Activated T-cell treated with anti-CD3 and anti-CD28 coated beads, Interleukin-2, amount 50 U/mL, for 24 hours (primary cell): ENCODE measurements at regions not wholly inside any gene's neighbourhood (a gene's known extent, or its start where the extent isn't known, plus 50 kb on each side); places are given as distances from the start of the nearest gene placed in this dataset.

Source experiments
- DNase-seq: peaks from one replicate; pipeline ENCODE4 v3.0.0-alpha.2; 2020
- H3K27ac Mint-ChIP-seq: 2 replicates; pipeline ENCODE4 v1.8.0; 2020; ENCODE audit warnings: mild to moderate bottlenecking, mixed read lengths
- H3K27me3 Mint-ChIP-seq: 2 replicates; pipeline ENCODE4 v1.8.0; 2020; ENCODE audit warnings: mixed read lengths
- H3K36me3 Mint-ChIP-seq: 2 replicates; pipeline ENCODE4 v1.8.0; 2020; ENCODE audit warnings: low read depth, mixed read lengths
- H3K4me1 Mint-ChIP-seq: 2 replicates; pipeline ENCODE4 v1.8.0; 2020; ENCODE audit warnings: low read depth, mixed read lengths
- H3K4me3 Mint-ChIP-seq: 2 replicates; pipeline ENCODE4 v1.8.0; 2020; ENCODE audit warnings: mild to moderate bottlenecking, moderate library complexity, mixed read lengths
- H3K9me3 Mint-ChIP-seq: 2 replicates; pipeline ENCODE4 v1.8.0; 2020; ENCODE audit warnings: mixed read lengths

DNA sequence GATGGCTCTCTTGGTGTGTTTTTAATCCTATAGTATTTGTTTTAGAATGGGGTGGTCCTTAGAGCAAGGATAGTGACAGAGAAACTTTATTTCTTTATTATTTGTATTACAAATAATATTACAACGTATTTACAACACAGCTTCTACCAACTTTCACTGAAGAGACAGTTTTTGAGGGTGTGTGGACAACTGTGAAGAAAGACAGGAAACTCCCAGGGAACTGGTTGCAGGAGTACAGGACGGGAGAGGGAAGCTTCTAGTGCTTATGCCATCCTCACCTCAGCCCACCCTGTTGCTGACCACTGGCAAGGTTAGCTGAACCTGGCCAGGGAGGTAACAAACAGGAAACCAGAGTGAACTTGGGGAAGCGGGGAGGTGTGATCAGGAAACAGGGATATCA lies 251.7 kb downstream of the BCL11A start:
- no peaks in the 10 kb centered on the region for H3K9me3 Mint-ChIP-seq
- no peaks in the 10 kb centered on the region for H3K4me1 Mint-ChIP-seq
- no peak overlapping the region for H3K27ac Mint-ChIP-seq
- no peaks in the 10 kb centered on the region for H3K27me3 Mint-ChIP-seq
- no peaks in the 10 kb centered on the region for H3K36me3 Mint-ChIP-seq
- no peak overlapping the region for H3K4me3 Mint-ChIP-seq
- no peak for DNase-seq

- no peak for DNase-seq
- H3K27ac Mint-ChIP-seq, result no peak overlapping the region
- no peaks in the 10 kb centered on the region for H3K4me1 Mint-ChIP-seq
- no peaks in the 10 kb centered on the region for H3K27me3 Mint-ChIP-seq
- no peak overlapping the region for H3K4me3 Mint-ChIP-seq
- H3K36me3 Mint-ChIP-seq, result no peaks in the 10 kb centered on the region
- H3K9me3 Mint-ChIP-seq, result no peaks in the 10 kb centered on the region
These were observed 254.3 kb downstream of the BCL11A start for GRCh38 chr2:60299179-60299578.

DNA sequence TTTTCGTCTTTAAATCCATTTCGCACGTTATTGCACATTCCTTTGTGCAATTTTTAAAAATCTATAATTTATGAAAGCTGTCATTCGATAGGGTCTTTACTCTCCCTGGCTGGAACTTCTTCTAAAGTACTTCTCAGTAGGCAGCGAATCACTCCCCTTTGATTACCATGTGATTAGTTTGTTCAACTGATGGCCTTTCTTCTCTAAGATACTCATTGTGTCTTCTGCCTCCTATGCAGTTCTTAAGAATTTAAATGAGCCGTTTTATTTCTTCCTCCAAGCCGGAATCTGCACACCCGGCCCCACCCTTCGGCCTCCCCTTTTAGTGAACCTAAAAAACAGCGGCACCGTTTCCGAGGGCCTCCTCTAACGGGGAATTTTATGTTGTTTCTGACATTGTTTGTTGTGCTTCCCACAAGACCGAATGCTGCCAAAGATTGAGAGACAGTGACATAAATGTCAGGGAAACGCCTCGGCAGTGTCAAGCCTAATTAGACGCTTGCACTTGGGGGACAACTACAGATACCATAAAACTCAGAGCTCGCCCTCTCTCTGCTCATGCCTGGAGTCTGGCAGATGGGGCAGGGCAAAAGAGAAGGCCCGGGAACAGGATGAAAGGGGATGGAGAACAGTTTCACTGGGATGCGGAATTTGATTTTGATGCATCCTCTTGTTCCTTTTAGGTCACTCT lies 255.3 kb downstream of the BCL11A start:
- no peaks in the 10 kb centered on the region for H3K36me3 Mint-ChIP-seq
- no peaks in the 10 kb centered on the region for H3K4me1 Mint-ChIP-seq
- no peak for DNase-seq
- no peak overlapping the region for H3K27ac Mint-ChIP-seq
- no peaks in the 10 kb centered on the region for H3K9me3 Mint-ChIP-seq
- no peak overlapping the region for H3K4me3 Mint-ChIP-seq
- peaks cover 2% of the 10 kb centered on the region for H3K27me3 Mint-ChIP-seq

DNA sequence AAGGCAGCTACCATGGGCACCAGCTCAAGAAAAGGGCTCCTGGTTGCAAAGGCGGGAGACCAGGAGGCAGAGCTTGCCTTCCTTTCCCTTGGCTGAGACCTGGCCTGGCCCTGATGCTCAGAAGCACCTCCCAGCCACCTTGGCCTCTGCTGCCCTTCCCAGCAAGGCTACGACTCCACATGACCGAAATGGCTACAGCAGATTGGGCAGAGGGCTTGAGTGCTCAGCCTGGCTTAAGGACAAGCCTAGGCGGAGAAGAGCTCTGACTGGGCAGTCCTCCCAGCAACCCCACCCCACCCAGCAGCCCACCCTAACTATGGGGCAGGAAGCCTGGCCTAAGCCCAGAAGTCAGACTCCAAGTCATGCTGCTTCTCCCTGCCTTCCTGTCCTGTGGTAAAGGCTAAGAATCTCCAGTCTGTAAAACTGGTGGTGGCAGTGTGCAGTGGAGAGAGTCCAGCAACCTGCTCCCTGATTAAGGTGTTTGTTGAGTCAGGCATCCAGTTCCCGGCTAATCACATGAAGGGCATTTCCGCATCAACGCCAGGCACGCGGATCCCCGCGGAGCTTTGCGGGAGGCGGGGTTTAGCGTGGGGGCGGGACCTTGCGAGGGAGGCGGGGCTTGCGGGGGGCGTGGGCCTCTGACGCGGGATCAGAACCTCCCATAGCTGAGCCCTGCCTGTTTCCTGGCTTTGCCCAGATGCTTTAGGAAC lies 256.0 kb downstream of the BCL11A start:
- Mint-ChIP-seq H3K9me3 (no peaks in the 10 kb centered on the region), H3K27me3 (peaks cover 2% of the 10 kb centered on the region), H3K36me3 (no peaks in the 10 kb centered on the region), H3K4me1 (no peaks in the 10 kb centered on the region), H3K4me3 (no peak overlapping the region), H3K27ac (no peak overlapping the region)
- DNase-seq, result no peak

GRCh38 chr2:60296219-60296955 lies 257.1 kb downstream of the BCL11A start:
- no peaks in the 10 kb centered on the region for H3K36me3 Mint-ChIP-seq
- H3K9me3 Mint-ChIP-seq, result no peaks in the 10 kb centered on the region
- DNase-seq, result no peak
- H3K4me1 Mint-ChIP-seq, result no peaks in the 10 kb centered on the region
- no peak overlapping the region for H3K27ac Mint-ChIP-seq
- H3K4me3 Mint-ChIP-seq, result no peak overlapping the region
- H3K27me3 Mint-ChIP-seq, result peaks cover 2% of the 10 kb centered on the region

- Mint-ChIP-seq H3K4me3 (no peak overlapping the region), H3K36me3 (no peaks in the 10 kb centered on the region)
These were observed 257.9 kb downstream of the BCL11A start for GRCh38 chr2:60295636-60295962.

DNA sequence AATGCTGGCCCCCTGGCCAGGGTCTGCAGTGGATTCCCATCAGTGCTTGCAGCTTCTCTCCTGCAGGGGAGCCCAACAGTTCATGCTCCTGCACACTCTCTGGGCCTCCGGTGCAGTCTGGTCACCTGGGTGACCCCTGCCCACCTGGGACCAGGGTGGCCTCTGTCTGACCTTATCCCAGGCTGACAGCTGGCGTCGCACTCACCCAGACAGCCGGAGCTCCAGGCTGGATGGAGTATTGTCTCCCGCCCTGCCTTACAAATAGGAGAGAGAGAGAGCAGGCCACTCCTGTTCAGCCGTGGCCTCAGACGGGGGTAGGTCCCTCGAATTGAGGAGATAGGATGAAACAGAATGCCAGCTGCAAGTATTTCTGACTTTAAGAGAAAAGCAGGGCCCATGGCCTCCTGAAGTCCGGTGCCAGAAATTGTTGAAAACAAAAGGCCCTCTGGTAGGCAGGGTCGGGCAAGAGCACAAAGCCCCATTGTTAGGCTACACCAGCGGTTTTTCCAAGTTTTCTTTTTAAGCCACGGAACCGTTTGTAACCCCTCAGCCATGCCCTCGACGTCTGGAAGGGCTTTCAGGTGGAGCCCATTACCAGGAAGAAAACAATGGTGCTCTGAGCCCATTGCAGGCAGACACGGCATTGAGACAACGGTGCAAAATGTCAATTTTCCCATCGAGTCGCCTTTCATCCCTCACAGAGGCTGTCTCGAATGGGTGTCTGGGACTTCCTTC lies 258.4 kb downstream of the BCL11A start:
- peaks cover 2% of the 10 kb centered on the region for H3K27me3 Mint-ChIP-seq
- DNase-seq, result no peak
- H3K27ac Mint-ChIP-seq, result no peak overlapping the region
- no peak overlapping the region for H3K4me3 Mint-ChIP-seq
- H3K36me3 Mint-ChIP-seq, result no peaks in the 10 kb centered on the region
- H3K4me1 Mint-ChIP-seq, result no peaks in the 10 kb centered on the region
- H3K9me3 Mint-ChIP-seq, result no peaks in the 10 kb centered on the region

More at GRCh38 chr2:60295636-60295962, 257.9 kb downstream of the BCL11A start:
- Mint-ChIP-seq H3K9me3 (no peaks in the 10 kb centered on the region), H3K27me3 (peaks cover 2% of the 10 kb centered on the region), H3K27ac (no peak overlapping the region), H3K4me1 (no peaks in the 10 kb centered on the region)
- no peak for DNase-seq

- Mint-ChIP-seq H3K9me3 (no peaks in the 10 kb centered on the region), H3K4me1 (no peaks in the 10 kb centered on the region), H3K27ac (no peak overlapping the region), H3K4me3 (no peak overlapping the region), H3K36me3 (no peaks in the 10 kb centered on the region), H3K27me3 (peaks cover 2% of the 10 kb centered on the region)
- DNase-seq, result no peak
These were observed 261.2 kb downstream of the BCL11A start for GRCh38 chr2:60292242-60292641.

DNA sequence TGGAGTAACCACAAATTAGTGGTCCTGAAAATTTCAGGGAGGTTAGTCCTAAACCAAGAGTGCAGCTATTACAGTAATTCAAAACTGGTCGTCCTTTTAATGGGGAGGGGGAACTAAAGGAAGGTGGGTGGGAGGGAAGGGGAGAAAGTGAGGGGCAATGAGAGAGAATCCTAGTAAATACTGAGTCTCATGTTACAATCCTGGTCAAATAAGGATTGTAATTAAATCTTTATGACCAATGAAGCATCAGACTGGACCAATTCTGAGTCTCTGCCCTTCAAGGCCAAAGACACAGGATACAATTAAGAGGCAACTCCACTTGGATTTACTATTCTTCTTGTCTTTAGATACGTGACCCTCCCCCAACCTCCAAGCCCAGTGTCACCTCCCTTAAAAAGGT lies 262.9 kb downstream of the BCL11A start:
- Mint-ChIP-seq H3K4me1 (no peaks in the 10 kb centered on the region), H3K27ac (no peak overlapping the region), H3K9me3 (no peaks in the 10 kb centered on the region), H3K4me3 (no peak overlapping the region), H3K36me3 (no peaks in the 10 kb centered on the region), H3K27me3 (peaks cover 2% of the 10 kb centered on the region)
- DNase-seq, result no peak

DNA sequence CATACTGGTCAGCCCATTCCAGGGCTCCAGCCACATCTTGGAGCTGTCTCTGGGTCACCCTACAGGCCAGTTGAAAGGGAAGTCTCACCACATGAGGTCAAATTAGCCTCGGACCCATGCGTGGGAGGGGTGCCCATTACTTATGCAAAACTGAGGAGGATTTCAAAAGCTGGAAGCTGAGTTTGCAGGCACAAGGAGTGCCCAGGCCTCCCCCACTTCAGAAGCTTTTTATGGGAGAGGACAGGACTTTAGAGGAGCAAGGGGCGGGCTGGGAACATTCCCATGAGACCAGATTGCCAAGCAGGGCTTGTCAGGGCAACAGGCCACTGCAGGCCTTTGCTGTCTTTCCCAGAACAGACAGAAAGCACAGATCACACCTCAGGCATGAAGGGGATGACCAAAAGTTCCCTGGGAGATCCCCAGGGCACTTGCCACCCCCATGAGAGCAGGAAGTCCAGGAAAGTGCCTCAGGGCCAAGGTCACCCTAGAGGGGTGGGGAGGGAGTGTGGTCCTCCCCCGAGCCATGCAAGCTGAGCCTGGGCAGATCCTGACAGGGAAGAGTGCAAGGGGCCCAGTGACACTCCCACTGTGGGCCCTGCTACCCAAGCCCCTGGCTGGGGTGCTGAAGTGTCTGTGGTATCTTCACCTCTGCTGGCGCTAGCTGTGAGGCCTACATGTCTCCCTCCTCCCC lies 267.7 kb downstream of the BCL11A start:
- Mint-ChIP-seq H3K27me3 (no peaks in the 10 kb centered on the region), H3K27ac (no peak overlapping the region), H3K36me3 (no peaks in the 10 kb centered on the region), H3K9me3 (no peaks in the 10 kb centered on the region), H3K4me3 (no peak overlapping the region), H3K4me1 (no peaks in the 10 kb centered on the region)
- DNase-seq, result no peak

DNA sequence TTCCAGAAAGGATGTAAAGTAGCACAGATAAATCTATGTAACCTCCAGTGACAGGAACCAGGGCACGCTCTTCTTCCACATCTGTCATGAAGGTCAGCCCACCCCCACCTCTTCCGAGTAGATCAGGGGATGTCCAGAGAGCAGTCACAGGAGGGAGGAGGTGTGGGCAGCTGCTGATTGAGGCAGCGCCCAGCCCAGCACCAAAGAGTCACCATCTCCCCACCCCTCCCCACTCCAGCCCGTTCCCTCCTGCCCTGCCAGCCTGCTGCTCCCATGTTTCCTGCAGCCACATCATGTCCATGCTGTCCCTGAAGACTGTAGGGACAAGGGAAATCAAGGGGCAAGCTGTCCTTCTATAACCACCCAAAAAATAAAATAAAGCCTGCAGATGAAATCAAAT lies 269.8 kb downstream of the BCL11A start:
- Mint-ChIP-seq H3K9me3 (no peaks in the 10 kb centered on the region), H3K4me3 (no peak overlapping the region), H3K27ac (no peak overlapping the region), H3K36me3 (no peaks in the 10 kb centered on the region), H3K27me3 (no peaks in the 10 kb centered on the region), H3K4me1 (no peaks in the 10 kb centered on the region)
- no peak for DNase-seq

- Mint-ChIP-seq H3K36me3 (no peaks in the 10 kb centered on the region), H3K4me1 (no peaks in the 10 kb centered on the region), H3K9me3 (no peaks in the 10 kb centered on the region), H3K4me3 (no peak overlapping the region), H3K27me3 (no peaks in the 10 kb centered on the region), H3K27ac (no peak overlapping the region)
- no peak for DNase-seq
These were observed 270.6 kb downstream of the BCL11A start for GRCh38 chr2:60282886-60283285.

DNA sequence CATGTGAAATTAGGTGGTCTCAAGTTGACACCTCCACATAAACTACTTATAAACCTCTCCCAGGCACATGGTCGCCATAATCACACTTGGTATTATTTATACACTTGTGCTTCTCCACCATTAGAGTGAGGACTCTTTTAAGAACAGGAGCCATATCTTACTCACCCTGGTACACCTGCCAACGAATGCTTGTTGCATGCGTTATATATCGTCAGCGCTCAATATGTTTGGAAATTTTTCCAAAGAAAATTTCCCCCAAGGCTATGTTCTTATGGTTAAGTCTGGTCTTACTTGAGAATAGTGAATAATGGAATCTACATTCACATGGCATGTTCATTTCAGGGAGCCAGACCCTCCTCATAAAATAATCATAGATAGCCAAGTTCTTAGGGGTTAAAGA lies 271.7 kb downstream of the BCL11A start:
- Mint-ChIP-seq H3K27ac (no peak overlapping the region), H3K9me3 (no peaks in the 10 kb centered on the region), H3K36me3 (no peaks in the 10 kb centered on the region), H3K4me1 (no peaks in the 10 kb centered on the region), H3K27me3 (no peaks in the 10 kb centered on the region), H3K4me3 (no peak overlapping the region)
- DNase-seq, result no peak

DNA sequence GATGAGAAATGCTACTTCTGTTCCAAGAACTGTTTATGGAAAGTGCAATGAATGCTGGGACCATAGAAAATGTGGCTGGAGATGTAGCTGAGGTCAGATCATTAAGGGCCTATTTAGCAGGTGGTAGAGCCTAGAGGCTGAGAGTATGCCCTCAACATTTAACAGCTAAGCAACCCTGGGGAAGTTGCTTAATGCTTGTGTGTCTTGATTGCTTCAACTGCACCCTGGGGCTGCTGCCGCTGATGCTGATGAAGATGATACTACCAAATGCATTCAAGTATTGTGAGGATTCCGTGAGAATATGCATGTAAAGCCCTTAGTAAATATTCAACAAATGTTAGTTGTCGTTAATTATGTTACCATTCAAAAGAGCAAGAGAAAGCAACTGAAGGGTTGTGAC lies 273.2 kb downstream of the BCL11A start:
- Mint-ChIP-seq H3K27me3 (no peaks in the 10 kb centered on the region), H3K4me1 (no peaks in the 10 kb centered on the region), H3K4me3 (no peak overlapping the region), H3K9me3 (no peaks in the 10 kb centered on the region), H3K36me3 (no peaks in the 10 kb centered on the region), H3K27ac (no peak overlapping the region)
- DNase-seq, result no peak
